Activated T-cell treated with anti-CD3 and anti-CD28 coated beads for 4 hours (primary cell): ENCODE measurements at regions not wholly inside any gene's neighbourhood (a gene's known extent, or its start where the extent isn't known, plus 50 kb on each side); places are given as distances from the start of the nearest gene placed in this dataset.
"Not testable (repeated sequence)": the region's sequence is repeated elsewhere in the genome, so short reads cannot be mapped to it uniquely, and the experiment has no call there.

Experiments used
- DNase-seq: peaks from one replicate; pipeline ENCODE4 v3.0.0-alpha.2; 2020

GRCh38 chr2:87498169-87498853 is 249.6 kb upstream of the PLGLB2 start:
- DNase-seq: not testable (repeated sequence)

GRCh38 chr2:87498854-87499238 is 249.0 kb upstream of the PLGLB2 start:
- not testable (repeated sequence) for DNase-seq

GRCh38 chr2:87499860-87500259 is 248.0 kb upstream of the PLGLB2 start:
- DNase-seq: not testable (repeated sequence)

- not testable (repeated sequence) for DNase-seq
Measured at GRCh38 chr2:87500421-87500820, 247.5 kb upstream of the PLGLB2 start.

- not testable (repeated sequence) for DNase-seq
Measured at GRCh38 chr2:87500951-87501350, 246.9 kb upstream of the PLGLB2 start.

- DNase-seq: not testable (repeated sequence)
Measured at GRCh38 chr2:87502948-87503347, 244.9 kb upstream of the PLGLB2 start.

GRCh38 chr2:87505239-87505638 is 242.6 kb upstream of the PLGLB2 start:
- DNase-seq: not testable (repeated sequence)

- not testable (repeated sequence) for DNase-seq
Measured at GRCh38 chr2:87505909-87506308, 242.0 kb upstream of the PLGLB2 start.

GRCh38 chr2:87507378-87508348 is 240.2 kb upstream of the PLGLB2 start:
- not testable (repeated sequence) for DNase-seq

GRCh38 chr2:87511195-87511778 is 236.6 kb upstream of the PLGLB2 start:
- not testable (repeated sequence) for DNase-seq

- not testable (repeated sequence) for DNase-seq
Measured at GRCh38 chr2:87512864-87513530, 234.9 kb upstream of the PLGLB2 start.

GRCh38 chr2:87514034-87514433 is 233.9 kb upstream of the PLGLB2 start:
- not testable (repeated sequence) for DNase-seq

GRCh38 chr2:87514515-87514914 is 233.4 kb upstream of the PLGLB2 start:
- not testable (repeated sequence) for DNase-seq

GRCh38 chr2:87515226-87515625 is 232.7 kb upstream of the PLGLB2 start:
- not testable (repeated sequence) for DNase-seq

- not testable (repeated sequence) for DNase-seq
Measured at GRCh38 chr2:87515875-87516274, 232.0 kb upstream of the PLGLB2 start.

- DNase-seq: not testable (repeated sequence)
Measured at GRCh38 chr2:87516369-87516967, 231.4 kb upstream of the PLGLB2 start.

GRCh38 chr2:87517438-87517837 is 230.4 kb upstream of the PLGLB2 start:
- not testable (repeated sequence) for DNase-seq

GRCh38 chr2:87518066-87518465 is 229.8 kb upstream of the PLGLB2 start:
- DNase-seq: not testable (repeated sequence)

- not testable (repeated sequence) for DNase-seq
Measured at GRCh38 chr2:87518547-87518946, 229.3 kb upstream of the PLGLB2 start.

GRCh38 chr2:87519158-87520011 is 228.5 kb upstream of the PLGLB2 start:
- not testable (repeated sequence) for DNase-seq

- DNase-seq: not testable (repeated sequence)
Measured at GRCh38 chr2:87521057-87521456, 226.8 kb upstream of the PLGLB2 start.
